IMR-90 (cell line): ENCODE measurements at regions not wholly inside any gene's neighbourhood (a gene's known extent, or its start where the extent isn't known, plus 50 kb on each side); places are given as distances from the start of the nearest gene placed in this dataset.

Experiments
- ATAC-seq: fragments of 200-7000 bp; cut with Tn5 transposase; 2 replicates; pipeline ENCODE4 v1.9.1; 2020; ENCODE audit warnings: low read depth, mild to moderate bottlenecking, moderate library complexity
- BruUV-seq: library from RNA; stranded (reverse); fragments of 400-500 nt; replicated peaks from 2 replicates; lab custom pipeline; 2021; lab: Mats Ljungman, UMichigan
- CTCF ChIA-PET: fragments of 300-600 bp; formaldehyde crosslinking; extraction: SDS; loops from one replicate; lab custom pipeline; 2021; ENCODE audit warnings: antibody characterized with exemption; lab: Yijun Ruan, JAX
- POLR2A ChIA-PET: fragments of 300-600 bp; sonication (Branson Sonifier 250); formaldehyde crosslinking; loops from one replicate; lab custom pipeline; 2022; ENCODE audit warnings: antibody characterized with exemption; ENCODE audit not compliant: unreplicated experiment; lab: Charles Lee
- DNase-seq: peaks from one replicate; pipeline ENCODE4 v3.0.0; 2013
- H2AFZ ChIP-seq: replicated peaks from 2 replicates; pipeline ENCODE3; 2013; ENCODE audit warnings: low read length, mild to moderate bottlenecking; ENCODE audit not compliant: poor library complexity
- H2AK5ac ChIP-seq: 2 replicates; pipeline ENCODE4 v1.6.1; 2013; ENCODE audit warnings: low read depth, low read length, inconsistent platforms
- H2AK9ac ChIP-seq: replicated peaks from 2 replicates; pipeline ENCODE3; 2013; ENCODE audit warnings: mild to moderate bottlenecking, low read depth, low read length, moderate library complexity; ENCODE audit not compliant: poor library complexity
- H2BK120ac ChIP-seq: 2 replicates; pipeline ENCODE4 v1.6.1; 2013; ENCODE audit warnings: low read depth, low read length, inconsistent platforms
- H2BK15ac ChIP-seq: 3 replicates; pipeline ENCODE4 v1.6.1; 2013; ENCODE audit warnings: low read depth, low read length, inconsistent platforms
- H2BK20ac ChIP-seq: 2 replicates; pipeline ENCODE4 v1.6.1; 2013; ENCODE audit warnings: low read depth, mild to moderate bottlenecking, inconsistent platforms, low read length, moderate library complexity
- H2BK5ac ChIP-seq: 2 replicates; pipeline ENCODE4 v1.6.1; 2013; ENCODE audit warnings: mild to moderate bottlenecking, low read depth, low read length, inconsistent platforms; ENCODE audit not compliant: poor library complexity, severe bottlenecking
- H3K14ac ChIP-seq: replicated peaks from 2 replicates; pipeline ENCODE4 v1.6.1; 2013; ENCODE audit warnings: low read depth, low read length, inconsistent platforms
- H3K18ac ChIP-seq: 2 replicates; pipeline ENCODE4 v1.6.1; 2013; ENCODE audit warnings: low read depth, low read length, control low read depth
- H3K23ac ChIP-seq: 2 replicates; pipeline ENCODE4 v1.6.1; 2013; ENCODE audit warnings: low read depth, low read length, inconsistent platforms
- H3K27ac ChIP-seq: 2 replicates; pipeline ENCODE4 v1.5.1; 2013; ENCODE audit warnings: mild to moderate bottlenecking, control low read depth, low read length; ENCODE audit not compliant: insufficient read depth
- H3K27me3 ChIP-seq: 2 replicates; pipeline ENCODE4 v1.6.1; 2013; ENCODE audit warnings: low read length; ENCODE audit not compliant: control insufficient read depth, insufficient read depth
- H3K36me3 ChIP-seq: 2 replicates; pipeline ENCODE4 v1.6.1; 2013; ENCODE audit warnings: low read length, mixed read lengths; ENCODE audit not compliant: control insufficient read depth, insufficient read depth
- H3K4ac ChIP-seq: 2 replicates; pipeline ENCODE4 v1.6.1; 2013; ENCODE audit warnings: low read depth, low read length, inconsistent platforms
- H3K4me1 ChIP-seq: 2 replicates; pipeline ENCODE4 v1.6.1; 2013; ENCODE audit warnings: low read length, mixed read lengths; ENCODE audit not compliant: control insufficient read depth, insufficient read depth
- H3K4me2 ChIP-seq: 2 replicates; pipeline ENCODE4 v1.6.1; 2013; ENCODE audit warnings: low read depth, mild to moderate bottlenecking, control low read depth, low read length, moderate library complexity
- H3K4me3 ChIP-seq: 2 replicates; pipeline ENCODE4 v1.5.1; 2013; ENCODE audit warnings: low read depth, mild to moderate bottlenecking, control low read depth, low read length, moderate library complexity; ENCODE audit not compliant: insufficient read depth
- H3K56ac ChIP-seq: 2 replicates; pipeline ENCODE4 v1.6.1; 2013; ENCODE audit warnings: low read length, inconsistent platforms; ENCODE audit not compliant: insufficient read depth; ENCODE audit errors: extremely low read depth
- H3K79me1 ChIP-seq, 2 experiments: 2 replicates each; pipeline ENCODE4 v1.6.1; 2013; ENCODE audit warnings: low read length in 2 of 2, inconsistent platforms in 1 of 2, low read depth in 1 of 2
- H3K9ac ChIP-seq: 2 replicates; pipeline ENCODE4 v1.6.1; 2013; ENCODE audit warnings: low read depth, low read length, control low read depth
- H3K9me1 ChIP-seq: 2 replicates; pipeline ENCODE4 v1.6.1; 2013; ENCODE audit warnings: low read length, inconsistent platforms; ENCODE audit not compliant: insufficient read depth
- H3K9me3 ChIP-seq: 2 replicates; pipeline ENCODE4 v1.6.1; 2013; ENCODE audit warnings: low read length; ENCODE audit not compliant: control insufficient read depth, insufficient read depth
- H4K20me1 ChIP-seq: 2 replicates; pipeline ENCODE4 v1.6.1; 2013; ENCODE audit warnings: low read length, inconsistent platforms; ENCODE audit not compliant: insufficient read depth
- H4K5ac ChIP-seq: 2 replicates; pipeline ENCODE4 v1.6.1; 2013; ENCODE audit warnings: mild to moderate bottlenecking, low read depth, low read length, control low read depth
- H4K8ac ChIP-seq, 2 experiments: 2 replicates each; pipeline ENCODE4 v1.6.1; 2013; ENCODE audit warnings: low read depth in 2 of 2, low read length in 2 of 2, control low read depth in 1 of 2, inconsistent platforms in 1 of 2
- H4K91ac ChIP-seq: 2 replicates; pipeline ENCODE4 v1.6.1; 2013; ENCODE audit warnings: low read depth, low read length, inconsistent platforms; ENCODE audit not compliant: insufficient read depth
- BHLHE40 ChIP-seq: fragments of 150-350 bp; IDR thresholded peaks from 2 replicates; pipeline ENCODE4 v1.6.1; 2016; ENCODE audit warnings: mild to moderate bottlenecking, low read depth, low read length
- CEBPB ChIP-seq: IDR thresholded peaks from 2 replicates; pipeline ENCODE4 v1.6.1; 2012; ENCODE audit warnings: low read depth, low read length, improper control_type of control experiment
- MAFK ChIP-seq: IDR thresholded peaks from 2 replicates; pipeline ENCODE4 v1.6.1; 2012; ENCODE audit warnings: low read depth, low read length, improper control_type of control experiment
- MXI1 ChIP-seq: IDR thresholded peaks from 2 replicates; pipeline ENCODE4 v1.6.1; 2012; ENCODE audit warnings: low read depth, mild to moderate bottlenecking, low read length, moderate library complexity, borderline replicate concordance
- RAD21 ChIP-seq: IDR thresholded peaks from 2 replicates; pipeline ENCODE4 v1.6.1; 2012; ENCODE audit warnings: low read length, improper control_type of control experiment
- RFX5 ChIP-seq: IDR thresholded peaks from 2 replicates; pipeline ENCODE4 v1.8.0; 2012; ENCODE audit warnings: low read depth, mild to moderate bottlenecking, low read length, moderate library complexity
- SMC3 ChIP-seq: fragments of 150-350 bp; IDR thresholded peaks from 2 replicates; pipeline ENCODE4 v1.6.1; 2016; ENCODE audit warnings: low read depth, mild to moderate bottlenecking, antibody characterized with exemption, low read length, moderate library complexity
- WGBS, 2 experiments: methylation state at CpG; one replicate each; pipeline versions ENCODE4 v1.1.5 to v1.1.7; 2013; ENCODE audit warnings: missing lambda C conversion rate in 2 of 2; ENCODE audit not compliant: insufficient read length in 1 of 2; ENCODE audit errors: extremely low coverage in 2 of 2; 5-methylcytosine and 5-hydroxymethylcytosine counted together
- dilution Hi-C: fragments of 300-500 bp; cut with HindIII; formaldehyde crosslinking; loops from one replicate; pipeline ENCODE4 v1.14.3; 2018; ENCODE audit warnings: low sequenced_read_pairs; ENCODE audit not compliant: unreplicated experiment
- in situ Hi-C: fragments of 300-500 bp; cut with MboI; formaldehyde crosslinking; loops from 3 replicates; pipeline ENCODE4 v1.14.3; 2019; ENCODE audit warnings: low sequenced_read_pairs, inconsistent platforms, mixed read lengths
- intact Hi-C: fragments of 100-400 bp; cut with micrococcal nuclease; formaldehyde crosslinking; loops from 2 replicates; pipeline ENCODE4 v1.10.0; 2022
- TF ChIP-seq, protein P1 (sequence below): fragments of 150-350 bp; IDR thresholded peaks from 2 replicates; pipeline ENCODE4 v1.6.1; 2016; ENCODE audit warnings: low read depth, mild to moderate bottlenecking, low read length, moderate library complexity, borderline replicate concordance
- TF ChIP-seq, protein P2 (sequence below): fragments of 150-350 bp; IDR thresholded peaks from 2 replicates; pipeline ENCODE4 v1.6.1; 2017; ENCODE audit warnings: mild to moderate bottlenecking, antibody characterized with exemption, low read length, low read depth

GRCh38 chr10:128996092-128996491, 470.9 kb upstream of the MGMT start:
- Histone ChIP-seq H3K9me1 (no peaks in the 10 kb centered on the region), H4K5ac (no peak overlapping the region), H3K14ac (no peak overlapping the region), H3K4me3 (no peak overlapping the region), H3K23ac (no peak overlapping the region), H2BK15ac (no peak overlapping the region), H3K79me1 (no peaks in the 10 kb centered on the region), H2BK120ac (no peak overlapping the region), H3K27me3 (no peaks in the 10 kb centered on the region), H4K91ac (no peak overlapping the region), H2BK20ac (no peak overlapping the region), H3K4ac (no peak overlapping the region), H3K4me2 (no peak overlapping the region), H3K18ac (no peak overlapping the region), H3K36me3 (no peaks in the 10 kb centered on the region), H4K8ac (no peak overlapping the region), H3K27ac (no peak overlapping the region), H3K56ac (no peak overlapping the region), H3K4me1 (no peaks in the 10 kb centered on the region), H2AK9ac (no peak overlapping the region), H3K9me3 (peaks cover 14% of the 10 kb centered on the region), H2AK5ac (no peak overlapping the region), H4K20me1 (no peaks in the 10 kb centered on the region), H2BK5ac (no peak overlapping the region), H3K9ac (no peak overlapping the region), H2AFZ (no peak overlapping the region)
- TF ChIP-seq, protein P1, sequence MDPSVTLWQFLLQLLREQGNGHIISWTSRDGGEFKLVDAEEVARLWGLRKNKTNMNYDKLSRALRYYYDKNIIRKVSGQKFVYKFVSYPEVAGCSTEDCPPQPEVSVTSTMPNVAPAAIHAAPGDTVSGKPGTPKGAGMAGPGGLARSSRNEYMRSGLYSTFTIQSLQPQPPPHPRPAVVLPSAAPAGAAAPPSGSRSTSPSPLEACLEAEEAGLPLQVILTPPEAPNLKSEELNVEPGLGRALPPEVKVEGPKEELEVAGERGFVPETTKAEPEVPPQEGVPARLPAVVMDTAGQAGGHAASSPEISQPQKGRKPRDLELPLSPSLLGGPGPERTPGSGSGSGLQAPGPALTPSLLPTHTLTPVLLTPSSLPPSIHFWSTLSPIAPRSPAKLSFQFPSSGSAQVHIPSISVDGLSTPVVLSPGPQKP = no peak
- no peak for TF ChIP-seq CEBPB
- TF ChIP-seq, protein P2, sequence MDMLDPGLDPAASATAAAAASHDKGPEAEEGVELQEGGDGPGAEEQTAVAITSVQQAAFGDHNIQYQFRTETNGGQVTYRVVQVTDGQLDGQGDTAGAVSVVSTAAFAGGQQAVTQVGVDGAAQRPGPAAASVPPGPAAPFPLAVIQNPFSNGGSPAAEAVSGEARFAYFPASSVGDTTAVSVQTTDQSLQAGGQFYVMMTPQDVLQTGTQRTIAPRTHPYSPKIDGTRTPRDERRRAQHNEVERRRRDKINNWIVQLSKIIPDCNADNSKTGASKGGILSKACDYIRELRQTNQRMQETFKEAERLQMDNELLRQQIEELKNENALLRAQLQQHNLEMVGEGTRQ = no peak
- TF ChIP-seq RAD21 = no peak
- no peak for TF ChIP-seq BHLHE40
- no peak for TF ChIP-seq MAFK
- TF ChIP-seq SMC3 = no peak
- no peak for TF ChIP-seq MXI1
- TF ChIP-seq RFX5 = no peak
- DNase-seq = no peak
- no TSS peak for BruUV-seq
- in situ Hi-C loops (no loop called here), intact Hi-C loops (no loop called here), dilution Hi-C loops (no loop called here)
- WGBS, 2 experiments = 83% methylated on average over 2 of the region's 8 CpGs; no CpG with 5 or more reads in 1 of the 2 experiments
- POLR2A ChIA-PET = no interaction called here
- CTCF ChIA-PET = no interaction called here
- no peak for ATAC-seq
